GM19328 (cell line): ENCODE measurements at regions not wholly inside any gene's neighbourhood (a gene's known extent, or its start where the extent isn't known, plus 50 kb on each side); places are given as distances from the start of the nearest gene placed in this dataset.
"Not testable (repeated sequence)": the region's sequence is repeated elsewhere in the genome, so short reads cannot be mapped to it uniquely, and the experiment has no call there.

Experiments used
- ATAC-seq: cut with Tn5 transposase; IDR thresholded peaks from one replicate; pipeline ENCODE4 v1.9.1; 2021; ENCODE audit warnings: mild to moderate bottlenecking, moderate library complexity; ENCODE audit not compliant: unreplicated experiment

DNA sequence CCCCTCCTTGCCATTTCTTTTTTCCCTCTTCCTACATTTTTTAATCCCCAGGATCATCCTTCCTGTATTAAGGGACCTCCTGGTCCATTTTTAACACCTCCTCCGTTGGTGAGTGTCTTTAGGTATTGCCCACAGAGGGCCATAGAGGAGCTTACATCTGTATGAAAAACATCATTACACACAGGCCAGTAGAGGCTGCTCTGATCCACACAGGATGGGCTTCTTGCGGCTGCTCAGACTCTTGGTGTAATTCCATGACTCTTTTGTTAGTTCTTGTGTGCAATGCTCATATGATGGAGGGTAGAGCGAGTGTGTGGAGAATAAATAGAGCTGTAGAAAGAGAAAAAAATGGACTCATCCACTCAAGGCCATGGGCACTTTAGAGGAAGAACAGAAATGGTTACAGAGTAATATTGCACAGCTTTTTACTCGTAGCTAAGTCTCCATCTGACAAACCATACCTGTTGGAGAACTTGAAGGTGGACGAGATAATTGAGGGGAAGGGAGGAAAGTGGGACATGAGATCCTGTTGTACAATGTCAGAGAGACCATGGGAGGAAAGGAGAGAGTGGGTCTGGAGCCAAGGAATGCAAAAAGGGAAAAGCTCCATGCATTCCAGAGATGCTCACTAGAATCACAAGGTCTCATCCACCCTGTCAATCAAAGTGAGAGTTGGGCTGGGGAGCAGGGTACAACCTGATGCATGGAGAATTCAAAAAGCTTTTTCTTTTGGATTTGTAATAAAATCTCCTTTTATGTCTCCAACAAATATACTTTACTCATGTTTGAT is 129.7 kb upstream of the TNP1 start:
- no peak for ATAC-seq

DNA sequence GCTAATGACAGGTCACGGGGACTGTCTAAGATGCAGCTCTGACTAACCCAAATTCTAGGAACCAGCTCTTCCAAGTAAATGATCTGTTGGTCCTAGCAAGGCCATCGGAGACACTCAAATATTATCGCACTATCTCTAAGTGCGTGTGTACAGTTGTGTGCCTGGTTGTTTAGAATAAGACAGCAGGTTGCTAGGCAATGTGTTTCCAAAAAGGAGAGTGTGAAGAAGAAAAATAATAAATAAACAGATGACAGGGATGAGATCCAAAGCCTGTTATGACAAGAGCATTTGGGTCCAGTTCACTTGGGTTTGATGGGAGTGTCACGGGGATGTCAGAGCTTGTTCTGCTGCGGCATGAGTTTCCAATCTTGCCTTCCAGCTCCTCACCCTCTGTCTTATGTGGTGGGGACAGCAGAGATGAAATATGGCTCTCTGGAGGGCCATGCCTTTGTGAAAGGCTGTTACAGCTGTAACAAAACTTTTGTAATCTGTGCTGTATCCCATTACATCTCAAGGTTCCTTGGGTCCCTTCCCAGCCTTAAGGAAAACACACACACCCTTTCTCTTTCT is 127.5 kb upstream of the TNP1 start:
- no peak for ATAC-seq

- no peak for ATAC-seq
Measured at GRCh38 chr2:216985658-216986141, 125.8 kb upstream of the TNP1 start.

DNA sequence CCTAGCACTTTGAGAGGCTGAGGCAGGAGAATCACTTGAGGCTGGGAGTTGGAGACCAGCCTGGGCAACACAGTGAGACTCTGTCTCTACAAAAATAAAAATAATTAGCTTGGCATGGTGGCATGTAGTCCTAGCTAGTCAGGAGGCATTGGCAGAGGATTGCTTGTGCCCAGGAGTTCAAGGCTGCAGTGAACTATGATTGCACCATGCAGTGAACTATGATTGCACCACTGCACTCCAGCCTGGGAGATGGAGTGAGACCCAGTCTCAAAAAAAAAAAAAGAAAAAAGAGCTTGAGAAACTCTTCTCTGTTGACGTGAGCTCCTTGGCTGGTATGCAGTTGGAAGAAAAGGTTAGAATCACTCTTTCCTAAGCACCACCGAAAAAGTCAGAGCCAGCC is 125.1 kb upstream of the TNP1 start:
- ATAC-seq, result no peak

- not testable (repeated sequence) for ATAC-seq
Measured at GRCh38 chr2:216981951-216982350, 122.1 kb upstream of the TNP1 start.

DNA sequence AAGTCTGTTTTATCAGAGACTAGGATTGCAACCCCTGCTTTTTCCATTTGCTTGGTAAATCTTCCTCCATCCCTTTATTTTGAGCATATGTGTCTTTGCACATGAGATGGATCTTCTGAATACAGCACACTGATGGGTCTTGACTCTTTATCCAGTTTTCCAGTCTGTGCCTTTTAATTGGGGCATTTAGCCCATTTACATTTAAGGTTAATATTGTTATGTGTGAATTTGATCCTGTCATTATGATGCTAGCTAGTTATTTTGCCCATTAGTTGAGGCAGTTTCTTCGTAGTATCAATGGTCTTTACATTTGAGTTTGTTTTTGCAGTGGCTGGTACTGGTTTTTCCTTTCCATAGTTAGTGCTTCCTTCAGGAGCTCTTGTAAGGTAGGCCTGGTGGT is 120.6 kb upstream of the TNP1 start:
- not testable (repeated sequence) for ATAC-seq

DNA sequence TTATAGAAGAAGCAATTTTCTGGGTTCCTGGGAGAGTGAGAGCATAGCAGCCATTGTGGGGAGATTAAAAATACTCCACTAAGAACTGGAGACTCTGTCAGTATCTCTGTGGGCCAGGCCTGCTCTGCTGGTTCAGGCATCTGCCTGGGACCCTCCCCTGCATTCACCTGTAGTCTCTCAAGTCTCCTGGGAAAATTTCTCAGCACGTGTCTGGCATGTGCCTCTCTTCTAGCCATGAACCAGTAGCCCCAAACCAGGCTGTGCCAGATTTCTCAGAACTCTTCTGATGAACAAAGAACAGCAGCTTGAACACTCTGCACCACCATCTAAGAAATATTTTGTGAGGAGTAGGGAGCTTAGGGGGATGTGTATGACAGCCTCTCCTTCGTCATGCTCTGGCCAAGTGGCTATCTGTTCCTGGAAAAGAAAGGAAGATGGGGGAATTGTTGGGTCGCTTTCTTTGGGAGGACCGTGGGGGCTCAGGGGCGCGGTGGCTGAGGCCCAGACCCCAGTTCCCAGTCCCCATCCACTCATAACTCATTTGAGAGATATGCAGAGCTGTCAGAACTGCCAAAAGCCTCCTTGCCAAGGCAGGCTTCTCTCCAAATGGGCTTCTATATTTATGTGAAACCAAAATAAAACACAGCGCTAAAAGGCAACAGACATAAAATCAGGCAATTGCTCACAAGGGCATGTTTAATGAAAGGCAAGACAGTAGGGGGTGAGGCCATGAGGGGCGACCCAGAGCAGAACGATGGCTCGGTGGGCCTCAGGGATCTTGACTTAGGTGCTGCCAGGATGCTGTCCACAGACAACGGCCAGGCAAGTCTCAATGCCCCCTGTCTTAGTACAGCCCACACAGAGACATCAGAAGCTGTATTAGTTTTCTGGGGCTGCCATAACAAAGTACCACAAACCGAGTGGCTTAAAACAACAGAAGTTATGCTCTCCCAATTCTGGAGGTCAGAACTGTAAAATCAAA is 114.7 kb upstream of the TNP1 start:
- no peak for ATAC-seq

DNA sequence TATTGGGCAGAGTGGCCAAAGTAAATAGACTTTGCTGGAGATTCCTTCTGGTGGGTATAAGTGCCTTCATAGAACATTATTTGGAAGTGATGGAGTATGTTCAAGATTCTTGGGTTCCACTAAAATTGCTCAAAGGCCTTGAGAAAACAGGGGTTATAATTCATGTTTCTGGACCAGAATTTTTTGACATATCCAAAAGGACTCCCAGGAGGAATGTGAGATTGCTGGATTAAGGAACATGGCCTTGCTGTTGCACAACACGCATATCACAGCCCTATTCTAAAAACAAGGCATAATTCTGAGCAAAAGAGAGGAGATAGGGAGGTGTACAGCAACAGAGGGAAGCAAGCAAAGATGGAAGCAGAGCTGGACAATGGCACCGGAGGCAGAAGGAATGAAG is 111.7 kb upstream of the TNP1 start:
- ATAC-seq, result no peak

DNA sequence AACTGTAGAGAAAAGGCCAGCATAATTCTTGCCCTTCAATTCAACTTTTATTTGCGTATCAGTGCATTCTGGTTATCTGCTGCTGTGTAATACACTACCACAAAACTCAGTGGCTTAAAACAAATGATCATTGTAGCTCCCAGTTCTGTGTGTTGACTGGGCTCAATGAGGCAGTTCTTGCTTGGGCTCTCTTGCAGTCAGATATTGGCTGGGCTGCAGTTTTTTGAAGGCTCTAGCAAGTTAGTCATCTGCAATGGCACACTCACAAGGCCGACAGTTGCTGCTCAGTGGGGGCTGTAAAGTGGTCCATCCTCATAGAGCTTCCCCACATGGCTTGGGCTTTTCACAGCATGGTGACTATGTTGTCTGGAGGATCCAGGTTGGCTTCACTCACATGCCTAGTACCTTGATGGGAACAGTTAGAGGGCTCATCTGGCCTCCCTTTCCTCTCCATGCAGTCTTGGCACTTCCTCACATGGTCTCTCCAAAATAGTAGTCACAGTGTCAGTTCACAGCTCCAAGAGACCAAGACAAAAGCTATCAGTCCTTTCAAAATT is 110.6 kb upstream of the TNP1 start:
- ATAC-seq, result no peak

DNA sequence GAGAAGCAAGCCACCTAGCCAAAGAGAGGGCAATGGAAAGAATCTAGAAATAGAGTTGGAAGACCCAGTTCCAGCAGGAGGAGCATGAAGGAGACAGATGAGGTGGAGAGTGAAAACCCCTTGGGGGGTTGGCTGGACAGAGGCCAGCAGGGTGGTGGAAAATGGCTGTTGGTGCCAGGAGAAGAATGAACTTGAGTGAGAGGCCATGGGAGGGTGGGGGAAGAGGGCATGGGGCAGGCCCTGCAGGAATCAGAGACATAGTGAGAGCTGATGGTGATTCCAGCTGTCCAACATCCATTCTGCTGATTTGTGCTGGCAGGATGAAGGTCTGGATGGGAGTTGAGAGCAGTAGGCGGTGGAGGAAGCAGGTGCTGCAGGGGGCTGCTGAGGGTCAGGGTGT is 108.0 kb upstream of the TNP1 start:
- ATAC-seq, result no peak

- no peak for ATAC-seq
Measured at GRCh38 chr2:216960671-216961268, 100.9 kb upstream of the TNP1 start.

- no peak for ATAC-seq
Measured at GRCh38 chr2:216959433-216959832, 99.6 kb upstream of the TNP1 start.

GRCh38 chr2:216956820-216957493 is 97.1 kb upstream of the TNP1 start:
- ATAC-seq, result no peak

DNA sequence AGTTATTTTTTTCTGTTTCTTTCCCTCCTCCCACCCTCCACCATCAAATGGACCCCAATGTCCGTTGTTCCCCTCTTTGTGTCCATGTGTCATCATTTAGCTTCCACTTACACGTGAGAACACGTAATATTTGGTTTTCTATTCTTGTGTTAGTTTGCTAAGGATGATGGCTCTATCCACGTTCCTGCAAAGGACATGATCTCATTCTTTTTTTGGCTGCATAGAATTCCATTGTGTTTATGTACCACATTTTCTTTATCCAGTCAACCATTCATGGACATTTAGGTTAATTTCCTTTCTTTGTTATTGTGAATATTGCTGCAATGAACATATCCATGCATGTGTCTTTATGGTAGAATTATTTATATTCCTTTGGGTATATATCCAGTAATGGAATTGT is 91.3 kb upstream of the TNP1 start:
- no peak for ATAC-seq

GRCh38 chr2:216950547-216950946 is 90.7 kb upstream of the TNP1 start:
- ATAC-seq, result no peak

DNA sequence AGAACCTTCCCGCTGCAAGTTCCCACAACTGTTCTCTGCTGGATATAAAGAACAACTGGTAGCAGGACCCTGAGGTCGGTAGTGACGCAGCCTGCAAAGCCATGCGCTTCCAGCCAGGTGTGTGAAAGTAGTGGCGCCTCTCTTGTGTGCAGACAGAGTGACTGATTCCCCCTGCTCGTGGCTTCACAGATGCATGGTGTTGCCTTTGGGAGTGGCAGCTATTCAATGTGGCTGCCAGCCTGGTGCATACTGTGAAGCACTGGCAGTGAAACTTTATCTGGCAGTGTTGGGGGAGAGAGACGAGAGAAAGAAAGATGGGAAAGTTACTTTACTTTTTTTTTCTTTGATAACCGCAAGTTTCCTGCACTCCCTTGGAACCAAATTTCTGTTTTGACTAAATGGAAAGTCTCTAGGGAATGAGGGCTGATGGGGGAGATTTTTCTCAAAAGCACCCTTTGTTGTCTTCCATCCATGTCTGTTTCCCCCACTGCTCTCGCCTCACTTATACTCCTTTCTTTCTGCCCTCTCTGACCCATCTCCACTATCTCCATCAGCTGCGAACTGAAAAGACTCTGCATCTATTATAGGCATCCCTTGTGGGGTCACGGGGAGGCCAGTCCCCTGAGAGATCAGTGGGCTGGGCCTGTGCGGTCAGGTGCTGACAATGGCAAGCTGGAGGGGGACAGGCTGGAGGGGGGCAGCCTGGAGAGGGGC is 90.0 kb upstream of the TNP1 start:
- ATAC-seq, result no peak

DNA sequence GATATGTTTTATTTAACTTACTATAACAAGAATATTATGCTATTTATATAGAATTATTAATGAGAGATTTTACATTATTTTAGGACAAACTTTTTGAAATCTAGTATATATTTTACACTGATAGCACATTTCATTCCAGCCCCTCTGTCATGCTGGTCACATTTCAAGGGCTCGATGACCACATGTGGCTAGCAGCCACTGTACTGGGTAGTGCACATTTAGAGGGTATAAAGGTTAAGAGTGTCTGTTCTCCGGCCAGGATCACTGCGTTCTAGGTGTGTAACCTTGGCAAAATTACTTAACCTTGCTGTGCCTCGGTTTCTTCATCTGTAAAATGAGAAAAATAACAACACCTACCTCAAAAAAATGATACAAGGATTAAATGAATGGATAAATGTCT is 87.2 kb upstream of the TNP1 start:
- ATAC-seq, result no peak

DNA sequence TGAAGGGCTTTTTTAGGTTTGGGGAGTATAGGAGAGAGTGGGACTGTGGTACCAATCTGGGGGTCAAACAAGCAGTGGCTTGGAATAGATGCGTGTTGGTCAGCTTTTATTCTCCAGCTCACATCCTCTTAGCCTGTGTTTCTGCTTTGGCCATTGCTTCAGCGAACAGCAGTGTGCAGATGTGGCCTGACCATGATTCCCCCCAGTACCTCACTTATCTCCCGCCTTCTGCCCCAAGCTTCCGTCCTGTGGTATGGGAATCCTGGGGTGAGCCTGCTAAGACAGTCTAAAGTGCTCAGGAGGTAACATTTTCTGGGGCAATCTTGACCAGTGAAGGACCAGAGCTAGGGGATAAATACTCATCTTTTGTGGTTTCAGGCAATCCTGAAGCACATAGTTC is 84.9 kb upstream of the TNP1 start:
- no peak for ATAC-seq

- no peak for ATAC-seq
Measured at GRCh38 chr2:216943109-216943508, 83.2 kb upstream of the TNP1 start.

DNA sequence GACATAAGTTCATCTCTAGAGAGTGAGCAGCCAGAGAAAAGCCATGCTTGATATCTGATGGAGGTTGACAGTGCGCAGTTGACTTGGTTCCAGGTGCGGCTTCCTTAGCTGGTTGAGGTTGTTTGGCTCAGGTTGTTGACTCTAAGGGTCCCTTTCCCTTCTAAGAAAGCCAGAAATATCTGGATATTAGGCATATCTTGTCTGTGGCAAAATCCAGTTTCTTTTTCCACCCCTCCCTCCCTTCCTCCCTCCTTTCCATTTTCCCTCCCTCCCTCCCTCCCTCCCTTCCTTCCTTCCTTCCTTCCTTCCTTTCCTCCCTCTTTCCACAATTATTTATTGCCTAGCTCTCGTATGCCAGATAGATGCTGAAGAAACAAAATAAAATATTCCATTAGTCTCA is 82.6 kb upstream of the TNP1 start:
- ATAC-seq, result no peak
